Panc1 (cell line): ENCODE measurements at regions not wholly inside any gene's neighbourhood (a gene's known extent, or its start where the extent isn't known, plus 50 kb on each side); places are given as distances from the start of the nearest gene placed in this dataset.

Experiments
- ATAC-seq: fragments of 200-7000 bp; cut with Tn5 transposase; 2 replicates; pipeline ENCODE4 v1.9.1; 2020; ENCODE audit warnings: mild to moderate bottlenecking, moderate library complexity
- BruUV-seq: library from RNA; stranded (reverse); fragments of 400-500 nt; replicated peaks from 2 replicates; lab custom pipeline; 2021; lab: Mats Ljungman, UMichigan
- CTCF ChIA-PET: fragments of 300-600 bp; sonication (Branson Sonifier 250); formaldehyde crosslinking; loops from one replicate; lab custom pipeline; 2022; ENCODE audit warnings: antibody characterized with exemption; lab: Charles Lee
- POLR2A ChIA-PET: fragments of 300-600 bp; sonication (Branson Sonifier 250); formaldehyde crosslinking; loops from one replicate; lab custom pipeline; 2022; ENCODE audit warnings: antibody characterized with exemption; lab: Charles Lee
- DNase-seq: peaks from one replicate; pipeline ENCODE4 v3.0.0-alpha.2; 2010; ENCODE audit warnings: low read depth, low spot score
- H3K27ac ChIP-seq: 2 replicates; pipeline ENCODE4 v1.5.1; 2011; ENCODE audit warnings: mild to moderate bottlenecking, low read length, inconsistent platforms
- H3K27me3 ChIP-seq: fragments of 200-500 bp; sonication (Bioruptor generic); 2 replicates; pipeline ENCODE4 v1.6.0; 2014; ENCODE audit warnings: low read length, inconsistent platforms; ENCODE audit not compliant: control insufficient read depth, insufficient read depth
- H3K36me3 ChIP-seq: fragments of 200-500 bp; sonication (Bioruptor generic); 2 replicates; pipeline ENCODE4 v1.5.1; 2014; ENCODE audit warnings: inconsistent platforms, mild to moderate bottlenecking, low read length, moderate library complexity; ENCODE audit not compliant: control insufficient read depth, insufficient read depth
- H3K4me1 ChIP-seq: 2 replicates; pipeline ENCODE4 v1.5.1; 2011; ENCODE audit warnings: inconsistent platforms, mild to moderate bottlenecking, low read length, moderate library complexity; ENCODE audit not compliant: control insufficient read depth, insufficient read depth
- H3K4me3 ChIP-seq, 2 experiments: 2 replicates each; pipeline ENCODE4 v1.5.1; 2011 to 2012; ENCODE audit warnings: low read depth in 2 of 2, low read length in 2 of 2, mild to moderate bottlenecking in 2 of 2, inconsistent platforms in 1 of 2, moderate library complexity in 1 of 2
- H3K9me3 ChIP-seq: fragments of 200-500 bp; sonication (Bioruptor generic); 2 replicates; pipeline ENCODE4 v1.5.1; 2014; ENCODE audit warnings: low read depth, mild to moderate bottlenecking, inconsistent platforms, low read length, moderate library complexity; ENCODE audit not compliant: control insufficient read depth, insufficient read depth
- CTCF ChIP-seq: fragments of 450-650 bp; IDR thresholded peaks from 2 replicates; pipeline ENCODE4 v1.5.1; 2017; ENCODE audit warnings: mild to moderate bottlenecking
- POLR2AphosphoS5 ChIP-seq: IDR thresholded peaks from 2 replicates; pipeline ENCODE4 v1.6.1; 2012; ENCODE audit warnings: mild to moderate bottlenecking, low read depth, low read length, moderate library complexity
- REST ChIP-seq, 2 experiments: IDR thresholded peaks; 2 replicates each; pipeline ENCODE4 v1.6.1; 2011 to 2012; ENCODE audit warnings: low read depth in 2 of 2, control low read depth in 1 of 2, low read length in 1 of 2, mild to moderate bottlenecking in 1 of 2, moderate library complexity in 1 of 2; ENCODE audit not compliant: insufficient read depth in 1 of 2
- SIN3A ChIP-seq: IDR thresholded peaks from 2 replicates; pipeline ENCODE4 v1.6.1; 2012; ENCODE audit warnings: low read depth, mild to moderate bottlenecking, low read length, moderate library complexity, borderline replicate concordance; ENCODE audit not compliant: insufficient read depth
- TCF7L2 ChIP-seq: IDR thresholded peaks from 2 replicates; pipeline ENCODE4 v1.6.1; 2011; ENCODE audit warnings: mild to moderate bottlenecking, low read depth, low read length, inconsistent platforms
- in situ Hi-C: cut with HindIII; loops from 2 replicates; pipeline ENCODE4 v1.10.0; 2016; ENCODE audit warnings: low sequenced_read_pairs, low pct_unique_long_range_greater_than_20kb
- intact Hi-C: fragments of 100-400 bp; cut with micrococcal nuclease; formaldehyde crosslinking; loops from one replicate; pipeline ENCODE4 v1.10.0; 2022; ENCODE audit not compliant: unreplicated experiment

GRCh38 chr6:170476360-170476759, 76.7 kb downstream of the PSMB1 start:
- ChIA-PET CTCF (no interaction called here), POLR2A (no interaction called here)
- TF ChIP-seq TCF7L2 = no peak
- TF ChIP-seq POLR2AphosphoS5 = no peak
- TF ChIP-seq SIN3A = no peak
- no peak for TF ChIP-seq CTCF
- no peak for TF ChIP-seq REST (IDR thresholded peaks at IDR 0.05; ENCODE audit: insufficient read depth in 1 of 2, low read depth in 2 of 2, low read length in 1 of 2)
- ATAC-seq (no peak), DNase-seq (no peak)
- Histone ChIP-seq H3K4me3 (no peak overlapping the region), H3K4me1 (0 out of 2 replicates have a peak, but pooled peaks cover 3% of the 10 kb centered on the region), H3K36me3 (no peaks in the 10 kb centered on the region), H3K27ac (no peak overlapping the region), H3K9me3 (no peaks in the 10 kb centered on the region), H3K27me3 (peaks cover 12% of the 10 kb centered on the region)
- in situ Hi-C loops (no loop called here), intact Hi-C loops (no loop called here)
- no TSS peak for BruUV-seq

- POLR2A ChIA-PET = no interaction called here
- in situ Hi-C loops = no loop called here
- BruUV-seq = no TSS peak
- intact Hi-C loops = no loop called here
- Histone ChIP-seq H3K36me3 (no peaks in the 10 kb centered on the region), H3K27me3 (peaks cover 12% of the 10 kb centered on the region), H3K4me1 (0 out of 2 replicates have a peak, but pooled peaks cover 3% of the 10 kb centered on the region), H3K9me3 (no peaks in the 10 kb centered on the region), H3K27ac (no peak overlapping the region), H3K4me3 (no peak overlapping the region)
- ATAC-seq = no peak
- TF ChIP-seq POLR2AphosphoS5 (no peak), SIN3A (no peak), REST (IDR thresholded peaks at IDR 0.05; ENCODE audit: insufficient read depth in 1 of 2, low read depth in 2 of 2, low read length in 1 of 2) (no peak), CTCF (no peak), TCF7L2 (no peak)
- DNase-seq = no peak
- CTCF ChIA-PET = no interaction called here
Measured at GRCh38 chr6:170475118-170475517, 78.0 kb downstream of the PSMB1 start.
